Esophagus muscularis mucosa (tissue), 3 donors: ENCODE measurements at regions not wholly inside any gene's neighbourhood (a gene's known extent, or its start where the extent isn't known, plus 50 kb on each side); places are given as distances from the start of the nearest gene placed in this dataset.

Source experiments
- CTCF ChIP-seq, 3 experiments: fragments of 200-600 bp in 2 of 3; fragments of 450-650 bp in 1 of 3; sonication (generic) in 2 of 3; IDR thresholded peaks; one replicate each; pipeline ENCODE4 v1.5.1; 2017 to 2019; ENCODE audit warnings: antibody characterized with exemption in 3 of 3, mild to moderate bottlenecking in 2 of 3, moderate library complexity in 1 of 3
- POLR2A ChIP-seq: fragments of 450-650 bp; IDR thresholded peaks from one replicate; pipeline ENCODE4 v1.6.1; 2017; ENCODE audit warnings: antibody characterized with exemption, moderate library complexity, mild to moderate bottlenecking, low read depth
- POLR2AphosphoS5 ChIP-seq, 2 donors: sonication (generic); formaldehyde crosslinking; IDR thresholded peaks; one replicate each; pipeline ENCODE4 v1.6.1; 2017; ENCODE audit warnings: antibody characterized with exemption in 2 of 2

- no peak for TF ChIP-seq POLR2AphosphoS5 (IDR thresholded peaks at IDR 0.05)
- no peak for TF ChIP-seq CTCF (IDR thresholded peaks at IDR 0.05)
- no peak for TF ChIP-seq POLR2A
These were observed 158.1 kb downstream of the PSMG1 start for GRCh38 chr21:39025198-39025597.
